GM19455 (cell line): ENCODE measurements at regions not wholly inside any gene's neighbourhood (a gene's known extent, or its start where the extent isn't known, plus 50 kb on each side); places are given as distances from the start of the nearest gene placed in this dataset.
A peak's percentile ranks its signal among the peaks of the same experiment; 100 is the strongest.

Experiments used
- ATAC-seq: cut with Tn5 transposase; IDR thresholded peaks from one replicate; pipeline ENCODE4 v1.9.1; 2021; ENCODE audit not compliant: unreplicated experiment

DNA sequence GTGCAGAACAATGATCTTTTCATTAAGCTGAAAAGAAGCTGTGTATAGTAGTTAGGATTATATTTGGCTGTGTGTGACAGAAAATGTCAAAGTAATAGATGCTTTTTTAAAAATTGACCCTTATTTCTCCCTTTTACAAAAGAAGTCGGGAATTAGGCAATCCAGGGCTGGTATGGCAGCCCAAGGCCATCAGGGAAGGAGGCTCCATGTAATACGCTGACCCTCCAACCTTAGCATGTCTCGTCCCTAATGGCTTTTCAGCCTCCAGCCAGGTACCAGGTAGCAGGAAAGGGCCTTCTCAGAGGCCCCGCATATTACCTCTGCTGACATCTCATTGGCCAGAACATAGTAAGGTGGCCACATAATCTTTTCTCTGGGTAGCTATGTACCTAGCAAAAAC is 79.7 kb downstream of the VCPKMT start:
- ATAC-seq = no peak

DNA sequence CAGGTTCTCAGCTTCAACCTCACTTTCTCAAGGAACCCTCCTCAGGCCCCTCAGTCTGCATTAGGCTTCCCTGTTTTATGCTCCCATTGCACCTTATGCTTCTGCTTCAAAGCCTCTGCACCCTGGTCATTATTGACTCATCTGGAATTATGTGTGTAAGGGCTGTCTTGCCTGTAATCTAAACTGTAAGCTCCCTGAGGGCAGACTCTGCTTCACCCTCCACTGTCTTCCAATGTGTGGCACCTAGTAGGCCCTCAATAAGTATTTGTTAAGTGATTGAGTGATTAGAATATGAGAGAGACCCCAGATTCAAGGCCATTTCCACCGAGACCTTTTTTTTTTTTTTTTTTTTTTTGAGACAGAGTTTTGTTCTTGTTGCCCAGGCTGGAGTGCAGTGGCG is 79.1 kb downstream of the VCPKMT start:
- no peak for ATAC-seq

DNA sequence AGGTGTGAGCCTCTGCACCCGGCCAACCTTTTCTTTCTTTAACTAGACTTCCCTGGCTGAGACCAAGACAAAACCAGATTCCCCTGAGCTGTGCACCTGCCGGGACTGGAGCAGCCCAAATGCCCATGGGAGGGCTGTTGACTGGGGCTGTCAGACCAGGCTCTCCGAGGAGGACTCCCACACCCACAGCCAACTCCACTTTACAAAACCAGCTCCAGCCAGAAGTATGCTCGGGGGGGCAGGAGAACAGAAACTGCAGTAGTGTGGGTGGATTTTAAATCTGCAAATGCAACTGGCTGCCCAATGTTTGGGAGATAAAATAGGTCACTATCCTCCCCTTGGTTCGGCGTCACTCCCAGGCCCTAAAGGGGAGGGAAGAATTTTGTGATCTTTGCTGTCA is 78.5 kb downstream of the VCPKMT start:
- no peak for ATAC-seq

DNA sequence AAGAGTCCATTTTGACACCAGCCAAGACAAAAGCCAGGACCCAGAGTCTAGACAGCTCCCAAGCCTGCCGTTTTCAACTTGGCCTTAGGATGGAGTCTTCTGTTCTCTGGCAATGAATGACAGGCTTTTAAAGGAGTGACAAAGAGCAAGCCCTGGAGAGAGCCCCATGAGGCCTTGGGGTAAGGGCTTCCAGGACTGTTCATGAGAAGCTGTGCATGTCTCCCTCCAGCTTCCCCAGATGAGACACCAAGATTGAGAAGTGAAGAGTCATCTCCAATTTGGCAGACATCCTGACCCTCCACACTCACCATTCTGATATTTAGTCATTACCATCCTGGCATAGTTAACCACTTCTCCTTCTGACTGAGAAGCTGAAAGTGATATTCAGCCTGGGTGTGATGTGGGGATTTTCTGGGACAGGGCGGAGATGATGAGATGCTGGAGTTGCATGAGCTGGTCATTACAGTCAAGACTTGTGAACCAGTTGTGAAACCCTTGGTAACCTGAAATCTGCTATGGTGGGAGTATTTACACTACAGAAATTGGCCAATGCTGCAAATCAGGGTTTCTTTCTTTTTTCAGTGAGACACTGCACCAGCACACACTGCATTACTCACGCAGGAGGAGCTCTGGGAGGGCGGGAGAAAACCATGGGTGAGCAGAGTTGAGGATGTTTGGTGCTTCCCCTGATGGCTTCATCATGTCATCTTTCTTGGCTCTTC is 77.8 kb downstream of the VCPKMT start:
- ATAC-seq = peak; percentile 75

DNA sequence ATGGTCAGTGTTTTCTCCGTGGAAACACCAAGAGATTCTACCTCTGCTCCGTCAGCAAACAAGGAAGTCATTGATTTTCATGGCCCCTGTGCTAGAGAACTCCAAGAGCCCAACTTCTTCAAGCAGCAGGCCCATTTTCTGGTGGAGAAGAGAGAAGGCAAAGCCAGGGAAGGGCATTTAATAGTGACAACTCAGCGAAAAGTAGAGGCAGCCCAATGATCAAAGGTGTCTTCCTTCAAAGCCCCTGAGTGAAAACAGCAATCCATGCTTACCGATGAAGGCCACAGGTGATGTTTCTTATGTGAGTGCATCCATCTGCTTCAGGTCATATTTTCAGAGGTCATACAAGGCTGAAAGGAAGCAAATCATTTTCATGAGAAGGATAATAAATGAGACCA is 77.3 kb downstream of the VCPKMT start:
- ATAC-seq = no peak

DNA sequence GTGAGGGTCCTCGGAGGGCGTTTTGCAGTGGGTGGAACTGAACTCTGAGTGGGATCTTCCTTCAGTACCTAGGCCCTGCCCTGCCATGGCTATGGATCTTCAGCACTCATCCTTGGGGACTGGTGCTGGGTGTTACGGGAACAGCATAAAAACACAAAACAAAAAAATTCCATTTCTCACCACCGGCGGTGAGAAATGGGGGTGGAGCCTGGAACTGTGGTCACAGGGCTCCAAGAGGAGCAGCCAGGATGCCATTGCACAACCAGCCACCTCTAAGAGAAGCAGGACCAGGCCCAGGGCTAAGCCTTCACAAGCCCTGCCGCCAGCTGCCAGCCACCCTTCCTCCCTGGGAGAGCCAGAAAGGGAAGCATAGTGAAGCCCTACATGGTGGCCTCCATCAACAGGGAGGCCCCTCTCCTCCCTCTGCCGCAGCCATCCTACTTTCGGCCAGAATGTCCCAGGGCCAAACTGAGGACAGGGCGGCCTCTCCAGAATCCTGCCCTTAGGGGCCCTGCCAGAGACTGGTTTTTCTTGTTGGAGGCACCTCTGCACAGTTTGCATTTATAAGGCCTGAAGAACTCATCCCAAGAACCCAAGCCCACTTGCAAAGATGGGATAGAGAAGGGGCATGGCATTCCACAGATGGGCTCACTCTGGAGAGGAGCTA is 76.5 kb downstream of the VCPKMT start:
- ATAC-seq = no peak

DNA sequence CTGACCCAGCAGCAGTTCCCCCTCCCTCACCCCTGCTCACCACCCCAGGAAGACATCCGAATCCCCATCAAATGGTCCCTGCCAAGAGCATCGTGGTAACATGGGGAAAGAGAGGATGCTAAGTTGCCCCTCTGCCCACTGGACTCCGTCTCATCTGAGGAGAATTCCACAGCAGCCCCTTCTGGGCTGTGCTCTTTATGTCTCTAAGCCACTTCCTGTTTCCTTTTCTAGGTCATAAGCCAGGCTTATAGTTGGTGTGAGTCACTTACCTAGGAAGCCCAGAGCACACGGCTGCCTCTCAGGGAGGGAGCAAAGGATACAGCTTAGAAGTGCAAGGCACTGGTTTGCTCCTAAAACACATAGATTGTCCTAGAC is 76.0 kb downstream of the VCPKMT start:
- ATAC-seq = no peak

DNA sequence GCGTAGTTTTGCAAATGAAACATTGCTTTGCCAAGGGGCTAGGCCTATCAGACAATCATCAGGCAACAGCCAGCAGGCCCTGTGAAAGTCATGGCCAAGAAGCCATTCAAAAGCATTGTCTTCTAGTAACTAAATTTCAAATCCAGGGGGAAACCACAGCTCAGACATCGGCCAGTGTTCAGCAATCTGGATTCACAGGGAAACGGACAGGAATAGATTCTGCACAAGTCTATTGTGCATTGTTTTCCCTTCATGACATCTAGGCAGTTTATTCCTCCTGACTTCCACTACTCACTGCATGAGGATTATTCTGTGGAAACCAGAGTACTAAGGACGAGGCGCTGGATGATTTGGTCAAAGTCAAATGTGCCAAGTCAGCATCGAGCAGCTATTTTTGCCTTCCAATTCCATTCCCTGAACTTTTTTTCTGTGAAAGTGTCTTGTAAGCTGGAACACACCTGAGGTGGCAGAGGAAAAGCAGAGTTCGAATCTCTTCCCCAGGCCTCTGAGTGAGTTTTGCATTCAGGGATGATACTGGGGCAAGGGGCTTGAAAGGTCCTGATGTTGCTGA is 75.4 kb downstream of the VCPKMT start:
- no peak for ATAC-seq

DNA sequence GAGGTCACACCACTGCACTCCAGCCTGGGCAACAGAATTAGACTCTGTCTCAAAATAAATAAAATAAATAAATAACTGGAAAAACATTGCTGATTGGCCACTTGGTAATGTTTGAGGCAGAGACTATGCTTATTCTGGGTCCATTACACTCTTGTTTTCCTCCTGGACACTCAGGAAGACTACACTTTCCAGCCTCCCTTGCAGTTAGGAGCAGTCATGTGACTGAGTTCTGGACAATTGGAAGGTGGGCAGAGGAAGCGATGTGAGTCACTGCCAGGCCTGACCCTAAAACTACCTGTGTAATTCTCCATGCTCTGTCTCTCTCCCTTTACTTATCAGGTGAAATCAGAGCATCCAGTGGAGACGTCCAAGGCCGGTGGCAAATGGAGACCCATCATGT is 74.4 kb downstream of the VCPKMT start:
- ATAC-seq = no peak

DNA sequence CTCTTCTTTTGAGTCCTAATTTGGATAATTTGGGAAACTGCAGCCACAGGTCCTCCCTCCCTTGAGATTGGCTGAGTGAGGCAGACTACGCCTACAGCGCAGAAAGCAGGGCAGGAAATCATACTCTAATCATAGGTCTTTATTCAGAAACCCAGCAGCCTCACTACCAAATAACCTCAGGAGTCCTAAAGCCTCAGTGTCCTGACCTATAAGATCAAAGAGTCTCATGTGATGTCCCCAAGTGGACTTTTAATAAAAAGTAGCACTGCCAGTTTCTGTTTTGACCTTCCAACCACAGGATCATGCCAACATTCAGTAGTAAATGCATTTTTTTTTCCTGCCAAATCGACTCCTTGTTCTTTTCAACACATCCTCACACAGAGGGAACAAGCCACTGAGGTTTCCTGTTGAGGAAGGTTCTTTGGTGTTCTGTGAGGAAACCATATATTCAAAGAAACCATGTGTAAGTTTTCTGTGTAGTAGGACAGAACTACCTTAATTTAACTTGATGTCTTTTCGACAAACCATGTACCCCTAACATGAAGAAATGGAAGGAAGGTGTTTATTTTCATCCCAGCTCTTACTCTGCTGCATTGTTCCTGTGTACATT is 72.2 kb downstream of the VCPKMT start:
- no peak for ATAC-seq

DNA sequence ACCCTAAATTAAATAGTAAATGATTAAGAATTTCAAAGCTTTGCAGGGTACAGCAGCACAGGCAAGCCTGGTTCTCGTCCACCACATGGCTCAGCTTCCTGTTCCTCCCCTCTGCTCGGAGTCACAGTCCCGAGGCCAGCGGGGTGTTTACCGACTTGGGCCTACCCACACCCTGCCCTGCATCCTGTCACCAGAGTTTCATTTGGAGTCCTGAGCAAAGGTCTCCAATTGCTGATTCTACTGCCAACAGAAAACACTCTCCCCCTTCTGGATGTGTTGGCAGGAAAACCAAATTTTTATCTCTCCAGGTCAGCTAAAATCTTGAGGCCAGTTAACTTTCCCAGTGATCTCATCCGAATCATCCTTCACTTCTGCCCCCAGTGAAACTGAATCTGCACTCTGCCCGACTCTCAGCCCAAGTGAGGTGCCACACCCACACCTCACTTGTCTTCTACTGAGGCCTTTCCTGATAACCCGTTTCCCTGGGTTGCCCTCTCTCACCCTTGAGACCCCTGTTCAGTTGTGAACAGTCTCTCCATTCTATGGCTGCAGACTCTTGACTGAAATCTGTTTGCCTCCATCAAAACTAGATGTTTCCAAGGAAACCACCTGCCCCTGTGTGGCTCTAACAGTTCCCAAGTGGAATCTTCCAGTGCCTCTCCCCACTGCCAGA is 71.2 kb downstream of the VCPKMT start:
- peak; percentile 63 for ATAC-seq

DNA sequence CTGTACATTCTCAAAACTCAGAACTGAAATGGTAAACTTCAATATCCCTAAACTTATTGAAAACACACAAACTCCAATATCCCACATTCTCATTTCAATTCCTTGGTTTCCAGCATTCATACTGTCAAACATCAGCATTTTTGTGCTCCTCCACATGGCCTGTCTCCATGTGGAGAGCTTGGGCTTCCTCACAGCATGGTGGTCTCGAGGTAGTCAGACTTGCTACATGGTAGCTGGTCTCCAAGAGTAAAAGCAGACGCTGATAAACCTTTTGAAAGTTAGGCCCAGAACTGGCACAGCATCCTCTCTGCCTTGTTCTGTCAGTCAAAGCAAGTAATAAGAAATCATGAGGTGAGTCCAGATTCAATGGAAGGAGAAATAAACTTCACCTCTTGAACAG is 70.5 kb downstream of the VCPKMT start:
- no peak for ATAC-seq

DNA sequence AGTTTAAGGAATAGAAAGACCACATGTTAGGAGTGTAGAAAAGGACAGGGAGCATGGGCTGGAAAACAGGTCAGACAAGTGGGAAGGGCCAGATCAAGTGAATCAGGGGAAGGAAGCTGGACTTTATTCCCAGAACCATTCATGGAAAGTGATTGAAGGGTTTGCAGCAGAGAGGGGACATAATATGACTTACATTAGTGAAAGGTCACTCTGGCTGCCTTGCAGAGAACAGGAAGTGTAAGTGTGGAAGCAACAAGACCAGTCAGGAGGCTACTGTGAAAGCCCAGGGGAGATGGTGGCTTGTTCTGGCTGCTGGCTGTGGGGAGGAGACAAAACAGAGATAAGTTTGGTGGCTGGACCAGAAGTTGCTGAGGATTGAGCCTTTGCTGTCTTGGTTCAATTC is 69.1 kb downstream of the VCPKMT start:
- peak; percentile 53 for ATAC-seq

DNA sequence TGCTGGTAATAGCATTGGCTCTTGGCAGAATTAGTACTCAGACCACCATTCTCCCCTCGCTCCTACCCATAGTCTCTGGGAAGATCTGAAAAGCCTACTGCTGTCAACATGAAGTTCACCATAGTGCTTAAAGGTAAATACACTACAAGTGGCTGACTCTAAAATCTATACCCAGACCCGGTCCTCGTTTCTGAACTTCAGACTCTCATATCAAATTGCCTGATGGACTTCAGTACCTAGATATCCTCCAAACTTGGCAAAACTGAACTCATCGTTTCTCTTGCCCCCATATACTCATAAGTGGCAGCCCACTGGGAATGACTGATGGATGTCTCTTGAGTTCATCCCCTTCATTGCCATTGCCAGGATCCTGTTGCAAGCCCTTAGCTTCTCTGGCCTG is 67.3 kb downstream of the VCPKMT start:
- no peak for ATAC-seq

DNA sequence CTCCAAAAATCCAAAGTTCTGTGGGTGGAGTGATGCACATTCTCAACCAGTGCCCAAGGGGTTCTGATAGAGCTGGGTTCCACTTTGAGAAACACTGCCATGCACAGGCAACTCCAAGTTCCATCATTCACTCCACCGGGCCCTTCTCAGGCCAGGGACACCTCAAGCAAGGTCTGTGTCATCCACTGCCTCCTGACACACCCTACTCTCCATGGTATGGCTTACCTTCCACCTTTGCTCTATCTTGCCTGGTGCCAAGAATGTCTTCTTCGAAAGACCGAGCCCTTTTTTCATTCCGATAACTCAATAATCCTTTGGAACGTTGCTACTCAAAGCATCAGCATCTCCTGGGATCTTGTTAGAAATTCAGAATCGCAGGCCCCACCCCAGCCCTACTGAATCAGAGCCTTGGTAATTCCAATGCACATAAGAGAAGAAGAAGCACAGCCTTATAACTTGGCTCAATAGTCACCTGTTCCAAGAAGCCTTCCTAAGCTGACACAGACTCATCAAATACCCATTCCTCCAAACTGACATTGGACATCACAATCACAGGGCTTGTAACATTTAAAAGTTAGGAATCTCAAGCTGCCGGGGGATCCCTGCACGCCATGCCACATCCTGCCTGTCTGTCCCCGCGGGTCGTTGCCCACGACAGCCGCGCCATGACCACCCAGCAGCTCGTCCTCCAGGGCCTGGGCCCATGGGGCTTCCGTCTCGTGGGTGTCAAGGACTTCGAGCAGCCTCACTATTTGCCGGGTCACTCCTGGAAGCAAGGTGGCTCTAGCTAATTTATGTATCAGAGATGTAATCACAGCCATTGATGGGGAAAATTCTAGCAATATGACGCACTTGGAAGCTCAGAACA is 66.4 kb downstream of the VCPKMT start:
- no peak for ATAC-seq

DNA sequence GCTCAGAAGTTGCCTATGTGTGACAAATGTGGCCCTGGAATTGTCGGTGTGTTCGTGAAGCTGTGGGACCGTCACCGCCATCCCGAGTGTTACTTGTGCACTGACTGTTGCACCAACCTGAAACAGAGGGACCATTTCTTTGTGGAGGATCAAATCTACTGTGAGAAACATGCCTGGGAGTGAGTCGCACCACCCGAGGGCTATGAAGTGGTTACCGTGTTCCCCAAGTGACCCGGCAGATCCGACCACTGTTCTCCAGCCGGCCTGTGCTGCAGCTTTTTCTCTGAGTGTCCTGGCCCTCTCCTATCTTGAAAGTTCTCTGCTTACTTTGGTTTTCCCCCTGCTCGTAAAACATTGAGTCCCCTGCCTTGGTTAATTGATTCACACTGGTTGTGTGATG is 65.3 kb downstream of the VCPKMT start:
- ATAC-seq = no peak

DNA sequence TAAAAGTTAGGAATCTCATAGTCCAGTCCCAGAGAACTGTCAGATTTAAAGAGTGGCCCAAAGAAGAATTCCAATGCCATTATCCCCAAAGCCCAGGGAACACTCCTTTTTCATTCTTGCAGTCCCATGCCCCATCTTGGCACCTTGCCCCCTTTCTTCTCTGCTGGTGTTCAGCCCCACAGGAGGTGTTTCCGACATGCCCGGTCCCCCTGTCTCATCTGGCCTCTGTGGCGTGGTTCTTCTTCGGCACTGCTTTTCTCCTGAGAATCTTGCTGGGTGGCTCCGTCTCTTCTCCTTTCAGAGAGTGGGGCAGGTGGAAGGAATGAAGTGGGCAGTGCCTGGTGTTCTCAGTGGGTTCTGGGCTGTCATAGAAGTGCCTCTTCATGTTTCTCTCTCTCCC is 64.7 kb downstream of the VCPKMT start:
- no peak for ATAC-seq

DNA sequence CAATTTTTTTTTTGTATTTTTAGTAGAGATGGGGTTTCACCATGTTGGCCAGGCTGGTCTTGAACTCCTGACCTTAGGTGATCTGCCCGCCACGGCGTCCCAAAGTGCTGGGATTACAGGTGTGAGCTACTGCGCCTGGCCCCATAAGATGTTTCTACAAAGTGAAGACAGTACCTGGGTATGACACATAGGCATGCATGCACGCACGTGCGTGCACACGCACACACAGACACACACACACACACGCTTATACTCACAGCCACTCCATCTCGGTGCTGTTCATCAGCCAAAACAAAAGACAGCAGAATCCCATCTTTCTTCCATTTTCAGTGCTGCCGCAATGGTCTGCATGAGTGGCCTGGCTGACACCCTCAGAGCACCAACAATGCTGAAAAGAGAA is 63.9 kb downstream of the VCPKMT start:
- ATAC-seq = no peak

DNA sequence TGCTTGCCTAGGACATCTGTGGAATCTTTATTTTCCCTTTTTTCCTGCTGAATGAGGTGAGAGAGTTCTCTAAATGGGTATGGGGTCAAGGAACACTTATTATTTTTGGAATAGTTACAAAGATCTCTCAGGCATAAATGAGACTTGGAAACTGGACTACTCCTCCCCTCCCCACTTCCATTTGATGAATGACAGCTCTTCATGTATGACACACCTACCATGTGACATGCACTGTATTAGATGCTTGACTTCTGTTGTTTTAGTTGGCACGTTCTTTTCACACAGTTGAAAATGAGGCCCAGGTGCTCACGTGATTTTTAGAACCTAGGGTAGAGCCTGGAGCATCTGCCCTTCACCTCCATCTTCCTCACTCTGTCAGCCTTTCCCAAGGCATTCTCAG is 62.4 kb downstream of the VCPKMT start:
- no peak for ATAC-seq

DNA sequence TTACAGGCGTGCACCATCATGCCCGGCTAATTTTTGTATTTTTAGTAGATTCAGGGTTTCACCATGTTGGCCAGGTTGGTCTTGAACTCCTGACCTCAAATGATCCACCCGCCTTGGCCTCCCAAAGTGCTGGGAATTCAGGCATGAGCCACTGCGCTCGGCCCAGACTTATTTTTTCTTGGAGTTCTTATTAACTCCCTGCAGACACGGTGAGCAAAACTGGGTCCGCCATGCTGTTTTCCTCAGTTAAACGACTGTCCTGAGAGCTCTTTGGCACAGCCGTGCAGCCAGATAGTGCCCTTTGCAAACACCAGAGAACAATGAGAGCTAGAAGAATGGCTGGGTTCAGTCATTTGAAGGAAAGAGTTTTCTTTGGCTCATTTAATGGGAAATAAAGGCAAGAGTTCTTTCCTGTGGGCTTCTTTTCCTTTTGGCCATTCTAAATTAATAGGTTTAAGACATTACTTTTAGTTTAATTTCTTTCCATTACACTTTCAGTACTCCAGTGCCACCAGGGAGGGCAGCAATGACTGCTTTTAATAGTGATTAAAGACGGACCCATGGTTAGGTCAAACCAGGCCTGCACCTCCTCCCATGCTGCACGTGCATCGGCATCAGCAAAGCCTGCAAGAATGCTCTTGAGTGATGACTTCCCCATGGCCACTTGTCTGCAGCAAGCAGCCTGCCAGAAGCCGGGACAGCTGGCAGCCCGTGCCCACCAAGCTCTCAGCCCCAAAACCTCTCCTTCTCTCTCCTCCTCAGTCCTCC is 60.7 kb downstream of the VCPKMT start:
- ATAC-seq = no peak
